ENCODE measurements at regions not wholly inside any gene's neighbourhood (a gene's known extent, or its start where the extent isn't known, plus 50 kb on each side); places are given as distances from the start of the nearest gene placed in this dataset.
"Not testable (repeated sequence)": the region's sequence is repeated elsewhere in the genome, so short reads cannot be mapped to it uniquely, and the experiment has no call there.

GRCh38 chrX:20718592-20719380 lies 452.1 kb upstream of the RPS6KA3 start:
- DNase-seq (ENCODE audit: low read depth, low spot score), result no peak

GRCh38 chrX:20715176-20715575 lies 448.5 kb upstream of the RPS6KA3 start:
- no peak for DNase-seq (ENCODE audit: low read depth, low spot score)

- no peak for DNase-seq (ENCODE audit: low read depth, low spot score)
Measured at GRCh38 chrX:20712811-20713210, 446.1 kb upstream of the RPS6KA3 start.

- no peak for DNase-seq (ENCODE audit: low read depth, low spot score)
Measured at GRCh38 chrX:20711366-20711765, 444.7 kb upstream of the RPS6KA3 start.

- no peak for DNase-seq (ENCODE audit: low read depth, low spot score)
Measured at GRCh38 chrX:20693078-20693477, 426.4 kb upstream of the RPS6KA3 start.

GRCh38 chrX:20686256-20686655 lies 419.5 kb upstream of the RPS6KA3 start:
- no peak for DNase-seq (ENCODE audit: low read depth, low spot score)

- no peak for DNase-seq (ENCODE audit: low read depth, low spot score)
Measured at GRCh38 chrX:20685652-20686051, 418.9 kb upstream of the RPS6KA3 start.

- DNase-seq (ENCODE audit: low read depth, low spot score), result no peak
Measured at GRCh38 chrX:20681683-20682082, 415.0 kb upstream of the RPS6KA3 start.

GRCh38 chrX:20680998-20681397 lies 414.3 kb upstream of the RPS6KA3 start:
- DNase-seq (ENCODE audit: low read depth, low spot score), result no peak

- DNase-seq (ENCODE audit: low read depth, low spot score), result no peak
Measured at GRCh38 chrX:20672476-20672875, 405.8 kb upstream of the RPS6KA3 start.

GRCh38 chrX:20671746-20672145 lies 405.0 kb upstream of the RPS6KA3 start:
- not testable (repeated sequence) for DNase-seq (ENCODE audit: low read depth, low spot score)

- no peak for DNase-seq (ENCODE audit: low read depth, low spot score)
Measured at GRCh38 chrX:20670611-20671010, 403.9 kb upstream of the RPS6KA3 start.

- DNase-seq (ENCODE audit: low read depth, low spot score), result no peak
Measured at GRCh38 chrX:20668550-20668949, 401.8 kb upstream of the RPS6KA3 start.

- no peak for DNase-seq (ENCODE audit: low read depth, low spot score)
Measured at GRCh38 chrX:20666331-20666730, 399.6 kb upstream of the RPS6KA3 start.

GRCh38 chrX:20665481-20665880 lies 398.8 kb upstream of the RPS6KA3 start:
- no peak for DNase-seq (ENCODE audit: low read depth, low spot score)

GRCh38 chrX:20664774-20665173 lies 398.1 kb upstream of the RPS6KA3 start:
- DNase-seq (ENCODE audit: low read depth, low spot score), result no peak

- no peak for DNase-seq (ENCODE audit: low read depth, low spot score)
Measured at GRCh38 chrX:20664131-20664530, 397.4 kb upstream of the RPS6KA3 start.

- no peak for DNase-seq (ENCODE audit: low read depth, low spot score)
Measured at GRCh38 chrX:20663336-20663735, 396.6 kb upstream of the RPS6KA3 start.

- DNase-seq (ENCODE audit: low read depth, low spot score), result no peak
Measured at GRCh38 chrX:20656721-20657120, 390.0 kb upstream of the RPS6KA3 start.

GRCh38 chrX:20654596-20655106 lies 387.9 kb upstream of the RPS6KA3 start:
- DNase-seq (ENCODE audit: low read depth, low spot score), result no peak

- DNase-seq (ENCODE audit: low read depth, low spot score), result no peak
Measured at GRCh38 chrX:20653070-20653469, 386.4 kb upstream of the RPS6KA3 start.

- no peak for DNase-seq (ENCODE audit: low read depth, low spot score)
Measured at GRCh38 chrX:20641954-20642353, 375.2 kb upstream of the RPS6KA3 start.

GRCh38 chrX:20639115-20639514 lies 372.4 kb upstream of the RPS6KA3 start:
- DNase-seq (ENCODE audit: low read depth, low spot score), result no peak

Data from pulmonary artery endothelial cell (primary cell).